Lower lobe of right lung (tissue), 2 donors: ENCODE measurements at regions not wholly inside any gene's neighbourhood (a gene's known extent, or its start where the extent isn't known, plus 50 kb on each side); places are given as distances from the start of the nearest gene placed in this dataset.

ENCODE experiments used
- ATAC-seq, 2 donors: fragments of 200-7000 bp; cut with Tn5 transposase; one replicate each; pipeline ENCODE4 v1.9.1; 2020 to 2022; ENCODE audit warnings: mild to moderate bottlenecking in 2 of 2, moderate library complexity in 2 of 2
- DNase-seq: peaks from one replicate; pipeline ENCODE4 v3.0.0-alpha.2; 2020
- H3K27ac ChIP-seq: fragments of 200-600 bp; one replicate; pipeline ENCODE4 v1.8.0; 2022
- H3K27me3 ChIP-seq: fragments of 200-600 bp; one replicate; pipeline ENCODE4 v1.8.0; 2022; ENCODE audit warnings: low read depth
- H3K36me3 ChIP-seq: fragments of 200-600 bp; one replicate; pipeline ENCODE4 v1.8.0; 2022; ENCODE audit warnings: mild to moderate bottlenecking
- H3K4me1 ChIP-seq: fragments of 200-600 bp; one replicate; pipeline ENCODE4 v1.8.0; 2022
- H3K4me3 ChIP-seq: fragments of 200-600 bp; one replicate; pipeline ENCODE4 v1.8.0; 2022; ENCODE audit warnings: mild to moderate bottlenecking
- H3K9me3 ChIP-seq: fragments of 200-600 bp; one replicate; pipeline ENCODE4 v1.8.0; 2022
- intact Hi-C: fragments of 100-400 bp; cut with DNase I; formaldehyde crosslinking; loops from one replicate; pipeline ENCODE4 v1.11.0; 2022
- TF ChIP-seq, protein P1 (sequence below): fragments of 200-600 bp; IDR thresholded peaks from one replicate; pipeline ENCODE4 v1.8.0; 2022; ENCODE audit warnings: antibody characterized with exemption, mild to moderate bottlenecking
- donor health status: DM: no; HTN: yes; CAD: no; lungs with severe emphysema.

DNA sequence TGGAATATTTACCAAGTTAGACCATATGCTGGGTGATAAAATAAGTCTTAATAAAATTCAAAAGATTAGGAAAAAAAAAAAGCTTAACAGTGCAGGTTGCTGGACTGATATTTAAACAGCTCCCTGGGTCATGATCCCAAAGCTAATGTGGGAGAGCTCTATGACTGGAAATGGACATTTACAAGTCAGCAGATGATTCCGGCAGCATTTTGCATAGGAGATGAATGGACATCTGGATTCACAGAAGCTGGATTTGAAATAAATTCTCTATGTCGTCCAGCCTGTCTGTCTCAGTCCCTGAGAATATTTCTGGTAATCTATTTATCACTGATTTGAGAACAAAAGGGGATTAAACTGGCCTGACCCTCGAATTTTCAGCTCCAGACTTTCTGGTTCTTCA is 52.3 kb upstream of the KLHL25 start:
- intact Hi-C loops = no loop called here
- TF ChIP-seq, protein P1, sequence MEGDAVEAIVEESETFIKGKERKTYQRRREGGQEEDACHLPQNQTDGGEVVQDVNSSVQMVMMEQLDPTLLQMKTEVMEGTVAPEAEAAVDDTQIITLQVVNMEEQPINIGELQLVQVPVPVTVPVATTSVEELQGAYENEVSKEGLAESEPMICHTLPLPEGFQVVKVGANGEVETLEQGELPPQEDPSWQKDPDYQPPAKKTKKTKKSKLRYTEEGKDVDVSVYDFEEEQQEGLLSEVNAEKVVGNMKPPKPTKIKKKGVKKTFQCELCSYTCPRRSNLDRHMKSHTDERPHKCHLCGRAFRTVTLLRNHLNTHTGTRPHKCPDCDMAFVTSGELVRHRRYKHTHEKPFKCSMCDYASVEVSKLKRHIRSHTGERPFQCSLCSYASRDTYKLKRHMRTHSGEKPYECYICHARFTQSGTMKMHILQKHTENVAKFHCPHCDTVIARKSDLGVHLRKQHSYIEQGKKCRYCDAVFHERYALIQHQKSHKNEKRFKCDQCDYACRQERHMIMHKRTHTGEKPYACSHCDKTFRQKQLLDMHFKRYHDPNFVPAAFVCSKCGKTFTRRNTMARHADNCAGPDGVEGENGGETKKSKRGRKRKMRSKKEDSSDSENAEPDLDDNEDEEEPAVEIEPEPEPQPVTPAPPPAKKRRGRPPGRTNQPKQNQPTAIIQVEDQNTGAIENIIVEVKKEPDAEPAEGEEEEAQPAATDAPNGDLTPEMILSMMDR = no peak
- Histone ChIP-seq H3K4me1 (no peaks in the 10 kb centered on the region), H3K9me3 (peaks cover 3% of the 10 kb centered on the region), H3K4me3 (no peak overlapping the region), H3K27me3 (no peaks in the 10 kb centered on the region), H3K27ac (no peak overlapping the region), H3K36me3 (no peaks in the 10 kb centered on the region)
- DNase-seq (no peak), ATAC-seq (no peak)

DNA sequence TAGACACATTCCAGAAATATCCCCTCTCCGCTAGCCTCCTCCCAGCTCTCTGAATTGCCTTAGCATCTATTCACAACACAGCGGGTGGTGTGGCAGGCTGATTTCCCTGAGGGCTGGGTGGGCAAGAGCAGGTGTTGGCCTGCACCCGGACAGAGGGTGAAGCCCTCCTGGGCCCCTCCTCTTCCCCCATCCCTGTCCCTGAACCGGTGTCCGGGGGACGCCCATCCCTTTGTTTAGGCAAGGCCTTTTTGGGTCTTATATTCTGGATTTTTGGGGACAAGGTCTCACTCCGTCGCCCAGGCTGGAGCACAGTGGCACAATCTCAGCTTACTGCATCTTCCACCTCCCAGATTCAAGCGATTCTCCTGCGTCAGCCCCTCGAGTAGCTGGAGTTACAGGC is 55.2 kb upstream of the KLHL25 start:
- ATAC-seq = no peak
- intact Hi-C loops = no loop called here
- Histone ChIP-seq H3K4me1 (no peaks in the 10 kb centered on the region), H3K9me3 (peaks cover 3% of the 10 kb centered on the region), H3K27me3 (peaks cover 4% of the 10 kb centered on the region), H3K27ac (no peak overlapping the region), H3K4me3 (no peak overlapping the region), H3K36me3 (no peaks in the 10 kb centered on the region)
- DNase-seq = no peak
- TF ChIP-seq, protein P1 = no peak

DNA sequence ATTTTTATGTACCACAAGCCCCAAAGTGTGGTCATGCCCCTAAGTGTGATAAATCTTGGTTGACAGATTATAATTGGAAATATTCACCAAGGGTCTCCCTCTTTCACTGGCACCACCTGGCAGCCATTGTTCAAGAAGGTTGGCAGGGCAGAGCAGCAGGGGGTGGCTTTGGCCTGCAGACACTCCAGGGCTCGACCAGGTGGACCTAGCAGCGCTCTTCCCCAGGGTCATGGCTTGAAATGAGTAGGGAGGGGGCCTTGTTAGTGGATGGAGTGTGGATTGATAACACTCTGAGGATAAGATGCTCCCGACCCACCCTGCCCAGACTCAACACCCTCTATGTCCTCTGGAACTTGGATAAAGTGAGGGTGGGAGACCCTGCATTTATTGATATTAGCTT is 58.2 kb upstream of the KLHL25 start:
- no peak for DNase-seq
- H3K4me3 ChIP-seq = no peak overlapping the region
- intact Hi-C loops = no loop called here

DNA sequence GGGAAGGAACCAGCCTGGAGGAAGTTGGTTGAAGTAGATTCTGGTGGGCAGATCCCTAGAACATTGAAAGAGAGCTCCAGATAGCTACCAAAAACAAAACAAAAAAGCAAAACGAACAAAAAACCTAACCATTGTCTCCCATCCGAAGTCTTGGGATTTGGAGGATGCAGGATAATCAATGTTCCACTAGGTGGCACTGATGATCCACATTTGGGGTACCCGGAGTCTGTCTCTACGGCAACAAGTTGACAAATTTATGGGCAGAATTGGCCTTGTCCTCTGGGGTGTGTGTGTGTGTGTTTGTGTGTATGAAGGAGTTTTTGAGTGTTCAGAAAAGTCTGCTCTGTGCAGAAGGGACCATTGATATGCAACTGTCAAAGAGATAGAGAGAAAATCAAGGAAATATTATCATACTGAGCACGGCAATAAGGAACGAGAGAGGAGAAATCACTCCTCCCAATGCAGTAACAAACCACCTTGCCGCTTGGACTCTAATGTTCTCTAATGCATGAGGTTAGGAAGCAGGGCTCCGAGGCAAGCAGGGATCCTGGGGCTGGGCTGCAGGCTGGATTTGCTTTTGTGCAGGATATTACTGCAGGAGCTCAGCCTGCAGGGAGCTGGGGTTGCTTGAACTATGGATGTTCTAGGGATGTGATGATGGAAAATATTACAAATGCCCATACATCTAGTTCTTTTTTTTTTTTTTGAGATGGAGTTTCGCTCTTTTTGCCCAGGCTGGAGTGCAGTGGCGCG is 59.8 kb upstream of the KLHL25 start:
- no peaks in the 10 kb centered on the region for H3K4me1 ChIP-seq
- H3K27ac ChIP-seq = no peak overlapping the region
- ATAC-seq (peak; percentile 78 to 80), DNase-seq (no peak)
- H3K4me3 ChIP-seq = no peak overlapping the region
- H3K27me3 ChIP-seq = peaks cover 25% of the 10 kb centered on the region
- TF ChIP-seq, protein P1 = peak; percentile 88
- H3K36me3 ChIP-seq = no peaks in the 10 kb centered on the region
- no peaks in the 10 kb centered on the region for H3K9me3 ChIP-seq
- intact Hi-C loops = no loop called here

More for the DNA sequence above, 58.2 kb upstream of the KLHL25 start:
- no peak overlapping the region for H3K27ac ChIP-seq
- no peaks in the 10 kb centered on the region for H3K9me3 ChIP-seq
- TF ChIP-seq, protein P1 = no peak
- H3K36me3 ChIP-seq = no peaks in the 10 kb centered on the region
- H3K4me1 ChIP-seq = no peaks in the 10 kb centered on the region
- H3K27me3 ChIP-seq = peaks cover 16% of the 10 kb centered on the region
- ATAC-seq = no peak

DNA sequence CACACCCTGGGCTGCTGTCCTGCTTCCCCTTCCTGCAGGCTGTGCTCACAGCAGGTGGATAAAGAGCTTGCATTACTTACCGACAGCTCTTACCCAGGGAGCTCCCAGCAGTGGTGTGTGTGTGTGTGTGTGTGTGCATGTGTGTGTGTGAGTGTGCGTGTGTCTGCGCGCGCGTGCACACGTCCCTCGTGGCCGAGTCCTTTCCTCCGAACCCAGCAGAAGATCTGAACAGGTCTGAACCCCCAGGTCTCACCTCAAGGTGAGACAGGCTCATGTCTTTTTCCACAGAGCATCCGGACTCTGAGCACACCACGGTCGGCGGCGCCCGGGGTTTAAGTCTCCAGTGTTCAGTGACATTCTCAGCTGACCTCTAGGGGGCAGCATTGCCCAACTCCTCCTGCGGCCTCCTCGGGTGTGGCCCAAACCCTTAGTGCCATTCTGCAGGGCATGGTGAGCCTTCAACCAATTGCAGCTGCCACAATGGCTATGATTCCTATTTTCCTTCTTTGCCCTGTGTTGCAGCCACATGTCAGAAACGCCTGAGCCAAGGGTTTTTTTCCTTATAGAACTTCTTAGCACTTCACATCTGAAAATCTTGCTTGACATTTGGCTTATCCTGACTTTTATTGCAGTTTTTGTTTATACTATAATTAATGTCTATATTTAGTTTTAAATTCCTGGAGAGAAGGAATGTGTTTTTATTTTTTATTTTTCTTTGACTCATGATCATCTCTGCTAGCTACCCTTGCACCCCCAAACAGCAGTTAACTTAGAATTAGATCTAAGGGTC is 64.1 kb upstream of the KLHL25 start:
- Histone ChIP-seq H3K4me3 (no peak overlapping the region), H3K4me1 (no peaks in the 10 kb centered on the region), H3K36me3 (no peaks in the 10 kb centered on the region), H3K27ac (no peak overlapping the region), H3K27me3 (peaks cover 25% of the 10 kb centered on the region), H3K9me3 (no peaks in the 10 kb centered on the region)
- intact Hi-C loops = no loop called here
- DNase-seq (peak; percentile 73), ATAC-seq (peak; percentile 89 to 93)
- TF ChIP-seq, protein P1 = peak; percentile 84
